DND-41 (cell line): ENCODE measurements at regions not wholly inside any gene's neighbourhood (a gene's known extent, or its start where the extent isn't known, plus 50 kb on each side); places are given as distances from the start of the nearest gene placed in this dataset.
A peak's percentile ranks its signal among the peaks of the same experiment; 100 is the strongest.

ENCODE experiments used
- ATAC-seq: fragments of 200-7000 bp; cut with Tn5 transposase; 3 replicates; pipeline ENCODE4 v1.9.1; 2021; ENCODE audit warnings: low read depth; ENCODE audit not compliant: insufficient read depth
- DNase-seq: peaks from one replicate; pipeline ENCODE4 v3.0.0-alpha.2; 2020
- H2AFZ ChIP-seq: 2 replicates; pipeline ENCODE4 v1.6.0; 2012; ENCODE audit warnings: low read depth, low read length
- H3K27ac ChIP-seq: 2 replicates; pipeline ENCODE4 v1.5.1; 2012; ENCODE audit warnings: low read length, inconsistent platforms
- H3K27me3 ChIP-seq: fragments of 200-600 bp; sonication (generic); 2 replicates; pipeline ENCODE4 v1.6.0; 2012; ENCODE audit warnings: low read length, mild to moderate bottlenecking, inconsistent platforms; ENCODE audit not compliant: insufficient read depth, poor library complexity
- H3K36me3 ChIP-seq: 2 replicates; pipeline ENCODE4 v1.5.1; 2012; ENCODE audit warnings: low read length, inconsistent platforms; ENCODE audit not compliant: insufficient read depth
- H3K4me1 ChIP-seq: 2 replicates; pipeline ENCODE4 v1.5.1; 2012; ENCODE audit warnings: mild to moderate bottlenecking, low read length; ENCODE audit not compliant: insufficient read depth
- H3K4me2 ChIP-seq: 2 replicates; pipeline ENCODE4 v1.6.0; 2012; ENCODE audit warnings: mild to moderate bottlenecking, moderate library complexity, low read length, inconsistent platforms; ENCODE audit not compliant: insufficient read depth
- H3K4me3 ChIP-seq, 2 experiments: fragments of 200-600 bp in 1 of 2; shearing (Covaris generic) in 1 of 2; 2 replicates each; pipeline ENCODE4 v1.5.1; 2012 to 2016; ENCODE audit warnings: inconsistent platforms in 2 of 2, low read length in 2 of 2, mild to moderate bottlenecking in 2 of 2, low read depth in 1 of 2, moderate library complexity in 1 of 2
- H3K79me2 ChIP-seq: 2 replicates; pipeline ENCODE4 v1.6.0; 2012; ENCODE audit warnings: low read length, inconsistent platforms; ENCODE audit not compliant: insufficient read depth
- H3K9ac ChIP-seq: 2 replicates; pipeline ENCODE4 v1.6.0; 2012; ENCODE audit warnings: low read depth, mild to moderate bottlenecking, inconsistent platforms, low read length, moderate library complexity
- H3K9me3 ChIP-seq: 2 replicates; pipeline ENCODE4 v1.5.1; 2012; ENCODE audit warnings: low read length, moderate library complexity, mild to moderate bottlenecking, inconsistent platforms; ENCODE audit not compliant: insufficient read depth, severe bottlenecking
- H4K20me1 ChIP-seq: 2 replicates; pipeline ENCODE4 v1.6.0; 2012; ENCODE audit warnings: low read length; ENCODE audit not compliant: insufficient read depth
- CTCF ChIP-seq: IDR thresholded peaks from 2 replicates; pipeline ENCODE4 v1.5.1; 2012; ENCODE audit warnings: borderline replicate concordance, low read length, moderate library complexity, mild to moderate bottlenecking; ENCODE audit not compliant: poor library complexity, severe bottlenecking; ENCODE audit errors: extremely low read depth
- EZH2 ChIP-seq: IDR thresholded peaks from 3 replicates; pipeline ENCODE4 v1.6.1; 2012; ENCODE audit warnings: borderline replicate concordance, low read depth, mild to moderate bottlenecking, moderate library complexity, low read length, inconsistent platforms; ENCODE audit not compliant: severe bottlenecking

GRCh38 chr2:215833531-215834162, 179.7 kb downstream of the MREG start:
- Histone ChIP-seq H3K27me3 (no peaks in the 10 kb centered on the region), H3K79me2 (no peaks in the 10 kb centered on the region), H3K27ac (no peak overlapping the region), H2AFZ (no peak overlapping the region), H3K4me1 (peaks cover 16% of the 10 kb centered on the region), H3K9me3 (no peaks in the 10 kb centered on the region), H3K9ac (no peak overlapping the region), H4K20me1 (no peaks in the 10 kb centered on the region), H3K4me3 (no peak overlapping the region), H3K4me2 (no peak overlapping the region), H3K36me3 (no peaks in the 10 kb centered on the region)
- TF ChIP-seq CTCF (no peak), EZH2 (no peak)
- DNase-seq (no peak), ATAC-seq (no peak)

GRCh38 chr2:215832791-215833190, 180.6 kb downstream of the MREG start:
- H2AFZ ChIP-seq, result no peak overlapping the region
- DNase-seq, result no peak
- TF ChIP-seq CTCF (no peak), EZH2 (no peak)
- H3K9ac ChIP-seq, result no peak overlapping the region
- H3K36me3 ChIP-seq, result no peaks in the 10 kb centered on the region
- ATAC-seq, result no peak
- no peaks in the 10 kb centered on the region for H3K9me3 ChIP-seq
- H3K27ac ChIP-seq, result no peak overlapping the region
- no peaks in the 10 kb centered on the region for H4K20me1 ChIP-seq
- H3K79me2 ChIP-seq, result no peaks in the 10 kb centered on the region
- H3K4me1 ChIP-seq, result peaks cover 16% of the 10 kb centered on the region
- no peak overlapping the region for H3K4me3 ChIP-seq
- no peaks in the 10 kb centered on the region for H3K27me3 ChIP-seq
- H3K4me2 ChIP-seq, result no peak overlapping the region

- peak; percentile 88 for ATAC-seq
- H3K4me2 ChIP-seq, result peak overlapping the region; percentile 41
- peak; percentile 41 for DNase-seq
- H3K9ac ChIP-seq, result peak overlapping the region; percentile 34
- peak overlapping the region in 1 of 2 experiments; percentile 23; a peak in 1 of 4 replicates for H3K4me3 ChIP-seq
- no peaks in the 10 kb centered on the region for H3K9me3 ChIP-seq
- no peaks in the 10 kb centered on the region for H3K36me3 ChIP-seq
- H3K27me3 ChIP-seq, result no peaks in the 10 kb centered on the region
- H3K79me2 ChIP-seq, result no peaks in the 10 kb centered on the region
- no peaks in the 10 kb centered on the region for H4K20me1 ChIP-seq
- peak overlapping the region; percentile 76 for H3K27ac ChIP-seq
- H2AFZ ChIP-seq, result peak overlapping the region; percentile 75
- peaks cover 16% of the 10 kb centered on the region for H3K4me1 ChIP-seq
- TF ChIP-seq EZH2 (no peak), CTCF (no peak)
These were observed 181.9 kb downstream of the MREG start for GRCh38 chr2:215831296-215831913.
